Stimulated activated CD4-positive, alpha-beta T cell treated with anti-CD3 and anti-CD28 coated beads, Interleukin-1b, Interleukin-23, amount 100 ng/mL, for 1 hour (primary cell): ENCODE measurements at regions not wholly inside any gene's neighbourhood (a gene's known extent, or its start where the extent isn't known, plus 50 kb on each side); places are given as distances from the start of the nearest gene placed in this dataset.

Experiments
- DNase-seq, 2 donors: peaks; one replicate each; pipeline ENCODE4 v3.0.0-alpha.2; 2020; ENCODE audit warnings: low read depth in 2 of 2

DNA sequence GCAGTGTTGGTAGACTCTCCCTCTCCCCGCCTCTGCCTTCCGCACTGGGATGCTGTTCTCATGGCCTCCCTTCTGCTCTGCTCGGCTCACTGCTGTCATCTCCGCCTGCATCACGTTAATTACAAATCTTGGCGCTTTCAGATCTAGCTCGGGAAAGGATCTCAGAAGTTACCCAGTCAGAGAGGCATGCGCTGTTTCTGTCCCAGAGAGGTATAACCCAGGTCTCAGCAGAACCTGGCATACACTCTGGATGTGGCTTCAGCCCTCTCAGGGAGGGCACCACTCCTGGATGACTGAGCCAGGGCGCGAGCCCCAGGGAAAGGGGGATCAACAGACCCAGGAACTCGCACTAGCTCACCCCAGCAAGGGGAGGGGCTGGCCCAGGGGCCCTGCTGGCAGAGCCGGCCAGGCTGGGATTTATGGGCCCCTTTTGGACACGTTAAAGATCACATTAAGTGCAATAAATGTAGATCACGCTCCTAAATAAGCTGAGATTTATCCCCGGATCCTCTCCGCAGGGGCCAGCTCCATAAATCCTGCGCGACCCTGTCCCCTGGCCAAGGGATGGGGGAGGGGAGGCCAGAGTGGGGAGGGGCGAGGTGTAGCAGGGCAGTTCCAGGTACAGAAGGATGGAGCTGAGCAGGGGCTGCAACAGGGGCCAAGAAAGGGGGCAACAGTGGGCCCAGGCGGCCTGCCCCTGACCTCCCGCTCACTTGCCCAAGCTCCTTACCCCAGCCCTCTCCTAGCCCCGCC lies 101.3 kb upstream of the ZBTB40 start:
- DNase-seq: no peak

DNA sequence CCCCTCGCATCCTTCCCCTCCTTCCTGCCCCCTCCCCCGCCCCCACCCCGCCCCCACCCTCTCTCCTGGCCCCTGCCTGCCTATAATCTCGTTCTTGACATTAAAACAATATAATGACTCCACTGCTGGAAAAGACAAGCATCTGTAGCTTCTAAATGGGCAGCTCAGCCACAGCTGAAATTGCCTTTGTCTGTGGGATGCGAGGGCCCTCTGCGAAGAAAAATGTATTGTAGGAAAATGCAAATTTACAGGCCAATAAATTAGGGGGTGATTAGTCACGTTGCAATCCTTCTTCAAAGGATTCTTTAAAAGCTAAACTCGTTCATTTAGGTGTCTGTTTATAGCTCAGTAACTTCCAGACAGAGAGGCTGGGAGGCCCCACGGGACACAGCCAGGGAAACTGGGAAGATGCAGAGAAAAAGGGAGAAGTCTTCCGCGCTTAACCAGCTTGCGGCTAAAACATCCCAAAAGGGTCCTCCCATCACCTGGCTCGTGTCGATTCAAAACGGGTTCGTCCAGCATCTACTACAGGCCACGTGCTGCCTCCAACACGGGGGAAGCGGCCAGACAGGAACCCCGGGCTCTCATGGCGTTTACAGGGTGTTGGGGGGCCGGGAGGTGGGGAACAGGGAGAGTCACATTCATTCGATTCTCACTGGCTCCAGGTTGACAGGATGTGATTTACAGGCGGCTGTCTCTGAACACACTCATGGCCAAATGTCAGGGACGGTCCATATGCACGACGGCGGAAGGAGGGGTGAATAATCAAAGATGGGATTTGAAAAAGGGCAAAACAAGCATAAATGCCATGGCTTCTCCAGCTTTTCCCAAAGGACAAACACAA lies 100.5 kb upstream of the ZBTB40 start:
- DNase-seq: no peak

DNA sequence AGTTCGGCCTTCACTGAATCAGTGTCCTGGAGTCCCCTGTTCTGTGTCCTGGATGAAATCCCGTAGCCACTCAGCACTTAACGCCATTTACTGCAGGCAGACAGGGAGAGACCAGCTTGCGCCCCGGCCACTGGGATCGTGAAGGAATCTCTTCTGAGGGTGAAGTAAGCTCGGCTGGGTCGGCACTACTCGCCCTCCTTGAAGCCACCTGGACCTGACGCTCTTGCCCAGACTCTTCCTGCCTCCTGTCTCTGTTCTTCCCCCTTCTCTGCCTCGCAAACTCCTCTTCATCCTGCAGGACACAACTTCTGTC lies 99.9 kb upstream of the ZBTB40 start:
- no peak for DNase-seq

DNA sequence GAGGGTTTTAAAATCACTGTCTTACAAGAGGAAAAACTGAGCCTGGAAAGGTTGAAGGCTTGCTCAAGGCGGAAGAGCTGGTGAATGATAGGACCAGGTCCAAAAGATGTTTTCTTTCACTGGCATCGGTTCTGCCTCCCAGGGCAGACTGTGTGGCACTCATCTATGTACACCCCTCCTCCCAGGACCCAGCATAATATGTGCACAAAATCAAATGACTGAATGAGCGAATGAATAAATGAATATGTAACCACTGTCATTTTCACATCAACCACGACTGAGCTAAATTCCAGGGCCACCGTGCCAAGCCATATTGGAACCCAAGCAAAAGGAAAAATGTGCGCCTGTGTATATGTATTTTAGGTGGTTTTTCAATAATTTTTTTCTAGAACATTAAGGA lies 99.3 kb upstream of the ZBTB40 start:
- no peak for DNase-seq

DNA sequence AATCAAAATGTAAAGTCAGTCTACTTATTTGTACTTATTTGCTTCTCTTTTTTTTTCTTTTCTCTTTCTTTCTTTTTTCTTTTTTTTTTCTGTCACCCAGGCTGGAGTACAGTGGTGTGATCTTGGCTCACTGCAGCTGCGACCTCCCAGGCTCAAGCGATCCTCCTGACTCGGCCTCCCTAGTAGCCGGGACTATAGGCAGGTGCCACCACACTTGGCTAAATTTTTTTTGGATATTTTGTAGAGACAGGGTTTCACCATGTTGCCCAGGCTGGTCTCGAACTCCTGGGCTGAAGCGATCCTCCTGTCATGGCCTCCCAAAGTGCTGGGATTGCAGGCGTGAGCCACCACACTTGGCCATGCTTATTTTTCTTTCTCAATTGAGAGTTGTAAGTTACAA lies 98.8 kb upstream of the ZBTB40 start:
- no peak for DNase-seq

DNA sequence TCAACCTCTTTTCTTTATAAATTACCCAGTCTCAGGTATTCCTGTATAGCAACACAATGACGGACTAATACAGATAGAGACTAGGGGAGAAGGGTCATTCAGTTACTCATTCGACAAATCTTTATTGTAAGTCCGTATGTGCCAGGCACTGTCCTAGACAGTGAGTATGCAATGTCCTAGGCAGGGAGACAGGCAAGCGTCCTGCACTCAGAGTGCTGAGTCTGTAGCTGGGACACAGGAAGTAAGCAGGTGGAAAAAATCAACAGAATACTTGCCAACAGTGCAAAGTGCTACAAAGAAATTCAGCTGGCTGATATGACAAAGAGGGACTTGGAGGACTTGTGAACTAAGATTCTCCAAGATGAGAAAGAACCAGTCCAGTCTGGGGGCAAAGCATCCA lies 92.2 kb upstream of the ZBTB40 start:
- DNase-seq: no peak

DNA sequence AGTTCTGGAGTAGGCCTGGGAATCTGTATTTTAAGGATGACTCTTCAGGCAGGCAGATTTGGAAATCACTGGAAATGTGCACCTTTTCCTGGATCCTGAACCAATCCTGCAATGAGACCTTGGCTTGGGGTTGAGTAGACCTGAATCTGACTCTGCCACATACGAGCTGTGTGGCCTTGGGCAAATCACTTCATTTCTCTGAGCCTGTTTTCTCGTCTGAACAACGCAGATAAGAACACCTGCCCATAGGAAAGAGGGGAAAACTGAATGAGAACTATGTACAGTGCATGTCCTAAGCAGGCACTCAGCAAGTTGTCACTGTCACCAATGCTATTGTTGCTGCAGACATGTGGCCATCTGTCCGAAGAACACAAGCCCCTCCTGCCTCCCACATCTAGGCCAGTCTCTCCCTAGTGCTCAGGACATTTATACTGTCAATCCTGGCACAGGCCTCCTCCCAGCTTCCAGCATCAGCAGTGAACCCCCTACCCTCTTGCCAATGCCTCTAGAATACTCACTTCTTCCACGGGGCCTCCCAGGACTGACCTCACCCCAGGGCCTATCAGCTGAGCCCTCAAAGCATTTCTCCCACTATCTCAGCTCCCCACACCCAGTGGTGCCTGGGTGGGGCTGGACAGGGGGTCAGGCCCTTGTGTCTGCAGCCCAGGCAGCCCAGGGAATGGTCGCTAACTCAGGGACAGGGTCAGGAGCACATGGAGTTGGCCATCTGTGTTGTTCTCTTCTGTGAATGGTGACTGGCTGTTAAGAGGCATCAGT lies 88.8 kb upstream of the ZBTB40 start:
- no peak for DNase-seq

DNA sequence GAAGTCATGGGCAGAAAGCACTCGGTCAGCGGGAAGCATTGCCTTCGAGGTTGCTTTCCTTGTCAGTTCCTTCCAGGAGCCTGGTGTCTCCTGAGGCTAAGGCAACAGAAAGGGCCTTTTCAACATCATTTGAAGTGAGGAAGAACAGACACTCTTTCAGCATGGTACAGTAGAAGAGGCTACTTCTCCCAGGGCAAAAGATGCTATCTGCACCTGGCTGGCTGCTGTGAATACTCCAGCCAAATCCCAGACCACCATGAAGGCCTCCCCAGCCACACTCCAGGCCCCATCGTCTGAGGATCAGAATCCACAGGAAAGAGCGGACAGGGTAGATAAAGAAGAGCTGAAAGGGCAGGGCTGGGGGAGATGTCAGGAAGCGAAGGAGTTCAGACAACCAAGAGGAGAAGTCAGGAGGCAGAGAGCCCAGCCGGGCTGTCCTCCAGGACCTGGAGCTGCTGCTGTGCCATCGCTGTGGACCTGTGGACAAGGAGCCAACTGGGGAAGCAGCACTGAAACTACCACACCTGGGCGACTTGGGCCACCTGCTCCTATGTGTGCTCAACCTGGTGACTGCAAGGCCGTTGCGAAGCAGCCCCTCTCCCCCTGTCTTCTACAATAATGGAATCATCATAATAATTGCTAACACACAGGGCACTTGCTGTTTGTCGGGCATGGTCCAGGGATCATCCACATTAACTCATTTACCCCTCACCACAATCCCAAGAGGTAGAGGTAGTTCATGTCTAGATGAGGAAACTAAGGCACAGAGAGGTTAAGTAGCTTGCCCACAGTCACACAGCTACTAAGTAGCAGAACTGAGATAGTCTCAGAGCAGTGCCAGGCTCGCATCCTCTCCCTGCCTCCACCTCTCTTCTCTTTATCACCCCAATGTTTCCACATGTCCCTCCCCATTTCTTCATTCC lies 88.0 kb upstream of the ZBTB40 start:
- no peak for DNase-seq

DNA sequence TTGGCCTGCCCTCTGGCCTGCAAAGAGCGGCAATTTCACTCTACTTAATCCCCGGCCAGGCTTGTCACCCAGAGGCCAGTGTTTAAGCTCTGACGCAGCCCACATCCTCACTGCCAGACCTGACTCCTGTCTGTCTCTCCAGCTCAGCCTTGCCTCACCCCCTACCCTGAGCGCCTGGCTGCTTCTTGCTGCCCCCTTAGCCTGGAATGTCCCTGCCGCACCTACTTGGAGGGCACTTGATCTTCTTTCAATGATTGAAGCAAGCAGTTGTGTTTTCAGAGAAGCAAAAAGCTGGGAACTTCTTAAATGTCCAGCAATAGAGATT lies 87.4 kb upstream of the ZBTB40 start:
- no peak for DNase-seq

DNA sequence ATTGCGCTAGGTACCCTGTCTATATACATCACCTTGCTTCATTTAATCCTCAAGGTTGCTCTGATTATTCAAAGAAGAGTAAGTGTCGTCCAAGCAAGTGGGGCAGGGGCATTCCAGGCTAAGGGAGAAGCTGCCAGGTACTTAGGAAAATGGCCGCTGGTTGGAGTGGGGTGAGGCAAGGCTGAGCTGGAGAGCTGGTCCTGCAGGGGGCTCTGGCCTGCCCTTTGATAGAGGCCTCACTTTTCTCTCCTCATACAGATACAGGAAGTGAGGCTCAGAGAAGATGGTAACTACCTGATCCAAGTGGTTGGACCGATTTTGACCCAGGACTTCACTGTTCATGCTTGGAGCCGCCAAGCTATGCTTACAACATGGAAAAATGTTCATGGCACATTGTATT lies 86.9 kb upstream of the ZBTB40 start:
- no peak for DNase-seq

DNA sequence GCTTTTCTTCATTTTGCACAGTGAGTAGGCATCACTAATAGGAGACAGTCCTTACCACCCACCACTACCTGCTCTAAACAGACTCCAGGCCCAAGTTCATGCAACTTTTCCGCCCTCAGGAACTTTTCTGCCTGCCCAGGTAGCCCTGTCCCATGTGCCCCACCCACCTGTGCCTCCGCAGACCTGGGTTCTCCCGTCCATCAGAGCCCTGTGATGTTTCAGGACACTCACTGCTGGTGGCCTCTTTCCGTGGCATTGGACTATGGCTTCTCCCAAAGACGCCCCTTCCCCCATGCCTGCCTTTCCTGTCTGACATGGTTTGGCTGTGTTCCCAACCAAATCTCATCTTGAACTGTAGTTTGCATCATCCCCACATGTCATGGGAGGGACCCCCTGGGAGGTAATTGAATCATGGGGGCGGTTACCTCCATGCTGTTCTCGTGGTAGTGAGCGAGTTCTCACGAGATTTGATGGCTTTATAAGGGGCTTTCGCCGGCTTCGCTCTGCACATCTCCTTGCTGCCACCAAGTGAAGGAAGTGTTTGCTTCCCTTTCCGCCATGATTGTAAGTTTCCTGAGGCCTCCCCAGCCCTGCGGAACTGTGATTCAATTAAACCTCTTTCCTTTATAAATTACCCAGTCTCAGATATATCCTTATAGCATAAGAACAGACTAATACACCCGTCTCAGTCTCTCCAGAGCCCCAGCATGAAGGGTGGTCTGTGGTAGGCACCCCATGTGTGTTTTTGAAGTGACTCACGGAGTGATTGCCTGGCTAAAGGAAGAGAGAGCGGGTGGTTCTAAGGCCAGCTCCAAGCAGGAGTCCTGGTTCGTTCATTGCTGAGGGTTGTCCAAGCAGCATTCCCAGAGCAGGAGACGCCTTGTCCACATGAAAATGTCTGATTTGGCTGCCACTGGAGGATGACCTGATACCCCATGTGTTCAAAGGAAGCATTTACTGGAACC lies 86.0 kb upstream of the ZBTB40 start:
- no peak for DNase-seq

DNA sequence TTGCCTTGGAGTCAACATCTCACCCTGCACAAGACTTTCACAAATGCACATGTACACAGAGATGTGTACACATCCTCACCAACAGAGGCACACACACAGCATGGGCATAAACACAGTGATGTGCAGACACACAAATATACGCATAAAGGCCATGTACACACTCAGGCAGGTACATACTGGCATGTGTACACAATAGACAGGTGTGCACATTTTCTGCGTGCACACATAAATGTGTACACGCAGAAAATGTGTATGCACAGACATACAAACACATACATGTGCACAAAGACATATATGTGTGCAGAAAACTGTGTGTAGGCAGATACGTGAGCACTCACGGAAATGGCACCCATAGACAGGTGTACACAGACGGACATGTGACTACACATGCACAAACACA lies 85.3 kb upstream of the ZBTB40 start:
- no peak for DNase-seq

DNA sequence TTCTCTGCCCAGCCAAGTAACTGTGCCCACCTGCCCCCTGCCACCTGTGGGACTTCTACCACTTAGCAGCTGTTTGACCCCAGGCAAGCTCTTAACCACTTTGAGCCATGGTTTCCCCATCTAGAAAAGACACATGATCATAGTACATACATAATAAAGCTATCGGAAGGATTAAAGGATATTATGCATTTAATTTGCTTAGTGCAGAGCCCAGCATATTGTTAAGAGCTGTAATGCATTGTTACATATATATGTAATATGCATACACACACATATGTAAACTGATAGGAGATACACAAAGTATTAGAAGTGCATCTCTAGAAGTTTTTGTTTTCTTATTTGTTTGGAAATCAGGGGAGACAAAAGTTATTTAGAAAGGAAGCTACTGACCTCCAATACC lies 83.5 kb upstream of the ZBTB40 start:
- DNase-seq: no peak

DNA sequence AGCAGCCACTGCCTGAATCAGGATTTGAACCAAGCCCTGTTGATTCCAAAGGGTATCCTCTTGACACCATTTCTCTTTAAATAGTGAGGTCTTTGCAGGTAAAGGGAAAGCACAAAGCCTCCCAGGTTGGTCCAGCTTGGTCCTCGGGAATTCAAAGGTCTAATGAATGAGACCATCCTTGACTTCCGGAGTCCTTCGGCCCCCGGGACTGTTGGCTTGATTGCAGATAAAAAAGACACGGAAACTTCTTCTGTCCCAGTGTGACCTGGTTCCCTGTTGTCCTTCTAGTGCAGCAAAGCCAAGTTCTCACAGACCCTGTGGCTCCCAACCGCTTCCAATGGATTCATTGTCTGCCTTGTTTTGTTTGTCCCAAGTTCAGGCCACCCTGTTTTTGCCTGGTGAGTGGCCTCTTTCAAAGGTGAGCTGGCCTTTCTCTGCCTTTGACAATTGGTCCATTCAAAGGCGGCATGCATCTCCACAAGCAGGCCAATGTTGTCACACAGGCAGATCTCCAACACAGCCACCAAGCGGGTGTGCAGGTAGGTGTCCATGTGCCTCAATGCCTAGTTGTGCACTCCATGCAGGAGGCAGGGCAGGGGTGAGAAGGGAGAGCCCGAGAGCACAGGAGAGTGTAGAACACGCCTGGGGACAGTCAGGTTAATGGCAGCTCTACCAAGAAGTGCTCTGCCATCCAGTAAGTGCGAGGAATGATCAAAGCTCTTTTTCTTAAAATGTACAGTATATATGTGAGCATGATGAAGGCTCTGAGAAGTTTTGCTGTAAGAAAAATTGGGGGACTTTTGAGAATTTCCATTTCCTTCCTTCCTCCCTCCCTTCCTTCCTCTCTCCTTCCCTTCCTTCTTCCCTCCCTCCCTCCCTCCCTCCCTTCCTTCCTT lies 82.1 kb upstream of the ZBTB40 start:
- no peak for DNase-seq

DNA sequence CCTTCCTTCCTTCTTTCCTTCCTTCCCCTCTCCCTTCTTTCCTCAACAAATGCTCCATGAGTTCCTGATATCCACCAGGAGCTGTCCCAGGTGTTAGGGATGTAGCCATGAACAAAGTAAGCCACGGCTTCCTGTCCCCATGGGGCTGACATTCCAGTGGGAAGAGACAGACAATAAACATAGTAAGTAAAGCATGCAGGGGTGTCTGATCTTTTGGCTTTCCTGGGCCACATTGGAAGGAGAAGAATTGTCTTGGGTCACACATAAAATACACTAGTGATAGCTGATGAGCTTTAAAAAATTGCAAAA lies 81.5 kb upstream of the ZBTB40 start:
- no peak for DNase-seq

DNA sequence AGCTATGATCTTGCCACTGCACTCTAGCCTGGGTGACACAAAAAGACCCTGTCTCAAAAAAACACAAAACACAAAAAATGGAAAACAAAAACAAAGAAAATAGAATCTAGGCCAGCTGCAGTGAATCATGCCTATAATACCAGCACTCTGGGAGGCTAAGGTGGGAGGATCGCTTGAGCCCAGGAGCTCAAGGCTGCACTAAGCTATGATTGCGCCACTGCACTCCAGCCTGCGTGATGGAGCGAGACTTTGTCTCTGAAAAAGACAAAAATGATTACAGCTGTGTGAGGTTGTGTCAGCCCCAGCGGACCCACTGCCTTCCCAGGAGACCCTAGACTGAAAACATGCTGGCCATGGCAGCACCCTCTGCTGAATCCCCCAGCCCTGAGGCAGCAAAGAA lies 80.2 kb upstream of the ZBTB40 start:
- DNase-seq: no peak

DNA sequence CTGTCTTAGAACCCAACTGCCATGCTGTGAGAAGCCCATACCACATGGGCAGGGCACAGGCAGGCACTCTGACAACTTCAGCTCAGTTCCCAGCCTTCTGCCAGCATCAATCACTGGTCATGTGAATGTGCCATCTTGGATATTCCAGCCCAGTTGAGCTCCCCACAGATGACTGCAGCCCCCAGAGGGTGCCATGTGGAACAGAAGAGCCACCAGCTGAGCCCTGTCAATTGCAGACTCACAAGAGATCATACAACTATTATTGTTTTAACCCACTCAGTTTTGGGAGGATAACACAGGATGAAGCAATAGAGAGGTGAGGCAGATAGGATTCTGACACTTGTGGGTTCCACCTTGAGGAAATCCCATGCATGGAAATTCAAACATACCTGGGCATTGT lies 78.4 kb upstream of the ZBTB40 start:
- no peak for DNase-seq

DNA sequence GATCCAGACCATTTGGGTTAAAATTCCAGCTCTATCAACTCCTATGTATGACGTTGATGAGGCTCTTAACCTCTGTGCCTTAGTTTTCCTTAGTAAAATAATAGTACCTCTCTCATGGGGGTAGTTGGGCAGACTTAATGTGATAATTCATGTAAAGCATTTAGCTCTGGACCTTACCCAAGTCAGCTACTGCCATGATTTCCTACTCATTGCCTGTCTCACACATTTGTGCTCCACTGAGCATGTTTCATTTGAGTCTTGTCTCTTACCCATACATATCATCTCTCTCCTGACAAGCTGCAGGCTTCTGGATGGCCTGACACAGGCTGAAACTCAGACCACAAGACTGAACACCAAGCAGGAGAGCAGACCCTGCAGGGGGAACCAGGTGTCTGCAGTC lies 77.7 kb upstream of the ZBTB40 start:
- no peak for DNase-seq

DNA sequence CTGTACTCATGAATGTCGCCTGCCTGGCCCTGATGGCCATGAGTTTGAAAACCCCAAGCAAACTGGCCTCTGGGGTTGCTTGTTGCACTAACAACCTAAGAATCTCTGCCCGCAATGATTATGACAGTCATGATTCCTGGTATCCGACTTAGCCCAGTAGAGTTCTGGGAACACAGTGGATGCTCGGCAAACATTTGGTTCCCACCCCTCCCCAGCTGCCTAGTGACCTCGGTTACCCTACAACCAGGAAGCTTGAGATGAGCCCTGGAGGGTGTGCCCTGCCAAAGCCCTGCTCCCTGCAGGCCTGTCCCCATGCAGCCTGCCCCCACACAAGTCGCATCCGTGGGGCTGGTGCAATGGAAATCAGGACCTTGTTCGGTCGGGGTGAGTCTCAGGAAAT lies 76.0 kb upstream of the ZBTB40 start:
- no peak for DNase-seq

DNA sequence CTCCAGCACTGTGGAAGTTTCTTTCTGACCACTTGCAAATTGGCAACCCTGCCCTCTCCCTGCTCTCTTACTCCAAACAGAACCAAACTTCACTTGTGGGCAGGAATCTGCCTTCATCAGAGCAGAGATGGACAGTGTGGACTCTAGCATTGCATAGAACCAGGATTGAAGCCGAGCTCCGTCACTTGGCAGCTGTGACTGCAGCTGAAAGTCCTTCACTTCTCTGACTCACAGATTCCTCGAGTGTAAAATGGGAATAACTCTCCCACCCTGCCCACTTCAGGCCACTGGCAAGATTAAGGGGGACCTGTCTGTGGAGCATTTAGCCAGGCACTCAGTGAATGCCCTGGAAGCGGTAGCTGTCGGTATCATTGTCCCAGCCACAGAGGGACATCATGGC lies 75.7 kb upstream of the ZBTB40 start:
- no peak for DNase-seq
